ENCODE measurements at regions not wholly inside any gene's neighbourhood (a gene's known extent, or its start where the extent isn't known, plus 50 kb on each side); places are given as distances from the start of the nearest gene placed in this dataset.
"Not testable (repeated sequence)": the region's sequence is repeated elsewhere in the genome, so short reads cannot be mapped to it uniquely, and the experiment has no call there.

DNA sequence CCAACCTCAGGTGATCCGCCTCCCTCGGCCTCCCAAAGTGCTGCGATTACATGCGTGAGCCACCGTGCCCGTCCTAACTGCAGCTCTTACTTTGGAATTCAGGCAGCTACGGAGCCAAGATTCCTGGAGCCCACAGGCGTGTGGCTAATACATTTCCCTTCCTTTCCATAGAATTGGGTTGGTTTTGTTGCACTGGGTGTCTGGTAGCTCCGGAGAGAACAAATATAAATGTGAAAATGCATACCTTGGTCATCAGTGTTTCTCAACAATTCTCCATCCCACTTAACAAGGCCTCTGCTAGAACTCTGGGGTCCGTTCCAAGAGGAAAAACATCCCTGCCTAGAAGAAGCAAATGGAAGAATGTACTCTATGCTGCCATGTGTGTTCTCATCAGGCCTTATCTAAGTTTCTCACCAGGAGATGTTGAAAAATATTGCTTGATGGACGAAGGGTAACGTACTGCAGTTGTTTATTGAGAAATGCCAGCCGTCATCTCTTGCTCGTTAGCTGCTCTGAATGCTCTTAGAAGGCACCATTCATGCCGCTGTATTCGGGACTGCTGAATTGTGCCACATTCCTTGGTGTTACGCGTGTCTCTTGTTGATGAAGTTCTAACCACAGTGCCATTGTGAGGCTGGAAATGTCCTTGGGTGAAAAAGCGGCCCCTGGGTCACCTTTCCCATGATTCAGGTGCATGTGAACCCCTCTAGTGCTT is 50.5 kb upstream of the CD99 start:
- no peak for DNase-seq (ENCODE audit: low read depth in 2 of 2)

DNA sequence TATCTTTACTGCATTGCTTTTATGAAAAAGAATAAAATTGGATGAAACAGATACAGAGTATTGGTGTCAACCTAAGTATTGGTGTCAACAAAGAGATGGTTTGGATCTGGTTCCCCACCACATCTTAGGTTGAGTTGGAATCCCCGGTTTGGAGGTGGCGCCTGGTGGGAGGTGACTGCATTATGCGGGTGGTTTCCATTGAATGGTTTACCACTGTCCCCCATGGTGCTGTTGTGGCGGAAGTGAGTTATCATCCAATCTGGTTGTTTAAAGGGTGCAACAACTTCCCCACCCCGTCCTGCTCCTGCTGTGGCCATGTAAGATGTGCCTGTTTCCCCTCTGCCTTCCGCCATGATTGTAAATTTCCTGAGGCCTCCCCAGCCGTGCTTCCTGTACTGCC is 52.8 kb upstream of the CD99 start:
- DNase-seq (ENCODE audit: low read depth in 2 of 2), result no peak

DNA sequence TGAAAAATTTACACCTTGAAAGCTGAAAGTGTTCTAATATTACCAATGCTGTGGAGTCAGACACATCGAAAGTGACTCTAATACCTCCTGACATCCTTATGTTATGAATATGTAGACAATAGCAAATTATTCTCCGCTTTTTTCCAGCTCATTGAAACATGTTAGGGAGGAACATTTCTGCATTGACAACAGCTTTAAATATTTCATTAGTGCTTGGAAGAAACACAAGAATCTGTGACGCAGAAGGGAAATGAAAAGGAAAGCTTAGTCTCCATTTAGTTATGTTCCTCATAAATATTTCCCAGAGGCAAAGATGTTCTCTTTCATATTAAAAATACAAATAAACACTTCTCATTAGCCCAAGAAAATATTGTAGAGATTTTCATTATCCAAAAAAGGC is 55.8 kb upstream of the CD99 start:
- no peak for DNase-seq (ENCODE audit: low read depth in 2 of 2)

DNA sequence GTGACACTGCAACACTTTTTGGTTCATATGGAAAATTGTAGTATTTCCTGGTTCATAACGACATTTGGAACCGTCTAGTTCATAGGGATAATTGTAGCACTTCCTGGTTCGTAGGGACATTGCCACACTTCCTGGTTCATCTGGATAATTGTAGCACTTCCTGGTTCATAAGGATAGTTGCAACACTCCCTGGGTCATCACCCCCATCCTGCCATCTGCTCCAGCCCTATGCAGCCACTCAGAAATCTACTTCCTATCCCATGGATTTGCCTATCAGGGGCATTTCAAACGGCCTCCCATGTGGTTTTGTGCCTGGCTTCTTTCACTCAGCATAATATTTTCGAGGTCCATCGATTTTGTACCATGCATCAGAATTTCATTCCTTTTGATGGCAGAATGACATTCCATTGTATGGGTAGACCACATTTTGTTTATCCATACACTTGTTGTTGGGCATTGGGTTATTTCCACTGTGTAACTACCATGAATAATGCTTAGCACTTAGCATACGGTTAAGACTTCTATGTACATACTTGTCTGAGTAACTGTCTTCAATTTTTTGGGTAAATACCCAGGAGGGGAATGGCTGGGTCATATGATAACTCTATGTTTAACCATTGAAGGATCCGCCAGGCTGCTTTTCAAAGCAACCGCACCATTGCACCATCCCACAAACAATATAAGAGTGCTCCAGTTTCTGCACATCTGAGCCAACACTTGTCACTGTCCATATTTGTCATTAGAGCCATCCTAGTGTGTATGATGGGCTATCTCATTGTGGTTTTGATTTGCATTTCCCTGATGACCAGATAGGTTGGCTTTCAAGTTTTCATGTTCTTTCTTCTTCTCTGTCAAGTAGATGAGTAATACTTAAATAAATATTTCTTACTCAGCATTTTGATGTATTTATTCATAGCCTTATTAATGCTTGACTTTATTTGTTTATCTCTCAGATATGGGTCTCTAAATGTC is 58.3 kb upstream of the CD99 start:
- DNase-seq (ENCODE audit: low read depth in 2 of 2), result no peak

DNA sequence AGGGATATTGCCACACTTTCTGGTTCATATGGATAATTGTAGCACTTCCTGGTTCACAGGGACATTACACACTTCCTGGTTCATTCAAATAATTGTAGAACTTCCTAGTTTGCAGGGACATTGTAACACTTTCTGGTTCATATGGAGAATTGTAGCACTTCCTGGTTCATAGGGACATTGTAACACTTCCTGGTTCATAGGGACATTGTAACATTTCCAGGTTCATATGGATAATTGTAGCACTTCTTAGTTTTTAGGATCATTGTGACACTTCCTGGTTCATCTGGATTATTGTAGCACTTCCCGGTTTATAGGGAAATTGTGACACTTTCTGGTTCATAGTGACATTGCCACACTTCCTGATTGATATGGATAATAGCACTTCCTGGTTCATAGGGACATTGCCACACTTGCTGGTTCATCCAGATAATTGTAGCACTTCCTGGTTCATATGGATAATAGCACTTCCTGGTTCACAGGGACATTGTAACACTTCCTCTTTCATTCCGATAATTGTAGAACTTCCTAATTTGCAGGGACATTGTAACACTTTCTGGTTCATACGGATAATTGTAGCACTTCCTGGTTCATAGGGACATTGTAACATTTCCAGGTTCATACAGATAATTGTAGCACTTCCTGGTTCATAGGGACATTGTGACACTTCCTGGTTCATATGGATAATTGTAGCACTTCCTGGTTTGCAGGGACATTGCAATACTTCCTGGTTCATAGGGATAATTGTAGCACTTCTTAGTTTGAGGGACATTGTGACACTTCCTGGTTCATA is 59.2 kb upstream of the CD99 start:
- DNase-seq (ENCODE audit: low read depth in 2 of 2), result no peak

DNA sequence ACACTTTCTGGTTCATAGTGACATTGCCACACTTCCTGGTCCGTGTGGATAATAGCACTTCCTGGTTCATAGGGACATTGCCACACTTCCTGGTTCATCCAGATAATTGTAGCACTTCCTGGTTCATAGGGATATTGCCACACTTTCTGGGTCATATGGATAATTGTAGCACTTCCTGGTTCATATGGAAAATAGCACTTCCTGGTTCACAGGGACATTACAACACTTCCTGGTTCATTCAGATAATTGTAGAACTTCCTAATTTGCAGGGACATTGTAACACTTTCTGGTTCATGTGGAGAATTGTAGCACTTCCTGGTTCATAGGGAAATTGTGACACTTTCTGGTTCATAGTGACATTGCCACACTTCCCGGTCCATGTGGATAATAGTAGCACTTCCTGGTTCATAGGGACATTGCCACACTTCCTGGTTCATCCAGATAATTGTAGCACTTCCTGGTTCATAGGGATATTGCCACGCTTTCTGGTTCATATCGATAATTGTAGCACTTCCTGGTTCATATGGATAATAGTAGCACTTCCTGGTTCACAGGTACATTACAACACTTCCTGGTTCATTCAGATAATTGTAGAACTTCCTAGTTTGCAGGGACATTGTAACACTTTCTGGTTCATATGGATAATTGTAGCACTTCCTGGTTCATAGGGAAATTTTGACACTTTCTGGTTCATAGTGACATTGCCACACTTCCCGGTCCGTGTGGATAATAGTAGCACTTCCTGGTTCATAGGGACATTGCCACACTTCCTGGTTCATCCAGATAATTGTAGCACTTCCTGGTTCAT is 60.0 kb upstream of the CD99 start:
- not testable (repeated sequence) for DNase-seq (ENCODE audit: low read depth in 2 of 2)

DNA sequence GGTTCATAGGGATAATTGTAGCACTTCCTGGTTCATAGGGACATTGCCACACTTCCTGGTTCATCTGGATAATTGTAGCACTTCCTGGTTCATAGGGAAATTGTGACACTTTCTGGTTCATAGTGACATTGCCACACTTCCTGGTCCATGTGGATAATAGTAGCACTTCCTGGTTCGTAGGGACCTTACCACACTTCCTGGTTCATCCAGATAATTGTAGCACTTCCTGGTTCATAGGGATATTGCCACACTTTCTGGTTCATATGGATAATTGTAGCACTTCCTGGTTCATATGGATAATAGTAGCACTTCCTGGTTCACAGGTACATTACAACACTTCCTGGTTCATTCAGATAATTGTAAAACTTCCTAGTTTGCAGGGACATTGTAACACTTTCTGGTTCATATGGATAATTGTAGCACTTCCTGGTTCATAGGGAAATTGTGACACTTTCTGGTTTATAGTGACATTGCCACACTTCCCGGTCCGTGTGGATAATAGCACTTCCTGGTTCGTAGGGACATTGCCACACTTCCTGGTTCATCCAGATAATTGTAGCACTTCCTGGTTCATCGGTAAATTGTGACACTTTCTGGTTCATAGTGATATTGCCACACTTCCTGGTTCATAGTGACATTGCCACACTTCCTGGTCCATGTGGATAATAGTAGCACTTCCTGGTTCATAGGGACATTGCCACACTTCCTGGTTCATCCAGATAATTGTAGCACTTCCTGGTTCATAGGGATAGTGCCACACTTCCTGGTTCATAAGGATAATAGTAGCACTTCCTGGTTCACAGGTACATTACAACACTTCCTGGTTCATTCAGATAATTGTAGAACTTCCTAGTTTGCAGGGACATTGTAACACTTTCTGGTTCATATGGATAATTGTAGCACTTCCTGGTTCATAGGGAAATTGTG is 60.8 kb upstream of the CD99 start:
- peak in 1 of 2 donors; percentile 48 for DNase-seq (ENCODE audit: low read depth in 2 of 2)

DNA sequence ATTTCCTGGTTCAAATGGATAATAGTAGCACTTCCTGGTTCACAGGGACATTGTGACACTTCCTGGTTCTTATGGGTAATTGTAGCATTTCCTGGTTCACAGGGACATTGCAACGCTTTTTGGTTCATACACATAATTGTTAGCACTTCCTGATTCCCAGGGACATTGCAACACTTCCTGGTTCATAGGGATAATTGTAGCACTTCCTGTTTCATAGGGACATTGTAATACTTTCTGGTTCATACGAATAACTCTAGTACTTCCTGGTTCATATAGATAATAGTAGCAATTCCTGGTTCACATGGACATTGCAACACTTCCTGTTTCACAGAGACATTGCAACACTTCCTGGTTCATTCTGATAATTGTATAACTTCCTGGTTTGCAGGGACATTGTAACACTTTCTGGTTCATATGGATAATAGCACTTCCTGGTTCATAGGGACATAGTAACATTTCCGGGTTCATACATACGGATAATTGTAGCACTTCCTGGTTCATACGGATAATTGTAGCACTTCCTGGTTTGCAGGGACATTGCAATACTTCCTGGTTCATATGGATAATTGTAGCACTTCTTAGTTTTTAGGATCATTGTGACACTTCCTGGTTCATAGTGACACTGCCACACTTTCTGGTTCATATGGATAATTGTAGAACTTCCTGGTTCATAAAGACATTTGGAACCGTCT is 61.6 kb upstream of the CD99 start:
- DNase-seq (ENCODE audit: low read depth in 2 of 2), result no peak

DNA sequence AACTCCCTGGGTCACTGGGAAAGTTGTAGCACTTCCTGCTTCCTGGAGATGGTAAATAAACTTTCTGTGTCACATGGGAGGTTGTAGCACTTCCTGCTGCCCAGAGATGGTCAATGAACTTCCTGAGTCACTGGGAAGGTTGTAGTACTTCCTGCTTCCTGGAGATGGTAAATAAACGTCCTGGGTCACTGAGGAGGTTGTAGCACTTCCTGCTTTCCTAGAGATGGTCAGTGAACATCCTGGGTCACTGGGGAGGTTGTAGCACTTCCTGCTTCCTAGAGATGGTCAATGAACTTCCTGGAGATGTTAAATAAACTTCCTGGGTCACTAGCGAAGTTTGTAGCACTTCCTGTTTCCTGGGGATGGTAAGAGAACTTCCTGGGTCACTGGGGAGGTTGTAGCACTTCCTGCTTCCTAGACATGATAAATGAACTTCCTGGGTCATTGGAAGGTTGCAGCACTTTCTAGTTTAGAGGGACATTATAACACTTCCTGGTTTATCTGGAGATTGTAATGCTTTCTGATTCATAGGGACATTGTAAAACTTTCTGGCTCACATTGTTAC is 62.3 kb upstream of the CD99 start:
- DNase-seq (ENCODE audit: low read depth in 2 of 2), result no peak

DNA sequence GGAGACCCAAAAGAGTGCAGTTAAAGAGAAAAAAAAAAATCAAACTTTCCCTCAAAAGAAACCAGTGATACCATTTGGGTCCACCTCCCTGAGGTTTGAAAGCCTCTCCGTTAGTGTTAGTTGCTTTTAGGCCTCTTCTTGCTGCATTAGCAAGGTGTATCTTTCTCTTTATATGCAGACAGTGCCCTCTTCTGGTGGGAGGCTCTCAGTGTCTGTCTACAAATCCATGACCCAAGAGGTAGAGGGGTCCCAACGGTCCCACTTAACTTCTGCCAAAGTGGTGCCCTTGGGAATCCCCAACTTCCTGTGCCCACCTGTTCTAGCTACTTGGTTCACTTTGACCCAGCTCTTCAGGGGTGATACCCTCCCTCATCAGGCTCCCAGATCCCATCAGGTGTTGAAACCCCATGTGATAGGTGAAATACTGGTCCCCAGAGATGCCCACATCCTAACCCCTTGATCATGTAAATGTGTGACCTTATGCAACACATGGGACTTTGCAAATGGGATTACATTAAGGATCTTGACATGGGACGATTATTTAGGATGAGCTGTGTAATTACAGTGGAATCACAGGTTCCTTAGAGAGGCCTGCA is 63.7 kb upstream of the CD99 start:
- DNase-seq (ENCODE audit: low read depth in 2 of 2), result no peak

DNA sequence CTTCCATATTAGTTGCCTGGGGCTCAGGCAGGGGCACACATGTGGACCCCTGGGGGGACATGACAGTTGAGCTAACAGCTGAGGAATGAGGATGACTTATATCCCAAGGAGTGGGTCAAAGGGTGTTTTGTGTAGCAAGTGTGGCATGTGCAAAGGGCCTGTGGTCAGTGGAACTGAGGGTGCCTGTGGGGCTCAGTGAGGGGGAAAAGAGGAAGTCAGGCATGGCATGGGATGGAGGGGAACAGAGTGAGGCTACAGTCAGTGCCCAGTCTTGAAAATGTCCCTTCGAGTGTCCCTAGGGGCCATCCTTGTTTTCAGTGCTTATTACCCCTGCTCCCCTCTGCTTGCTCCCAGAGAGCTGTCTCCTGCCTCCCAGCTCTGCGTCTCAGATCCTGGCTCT is 64.3 kb upstream of the CD99 start:
- DNase-seq (ENCODE audit: low read depth in 2 of 2), result no peak

DNA sequence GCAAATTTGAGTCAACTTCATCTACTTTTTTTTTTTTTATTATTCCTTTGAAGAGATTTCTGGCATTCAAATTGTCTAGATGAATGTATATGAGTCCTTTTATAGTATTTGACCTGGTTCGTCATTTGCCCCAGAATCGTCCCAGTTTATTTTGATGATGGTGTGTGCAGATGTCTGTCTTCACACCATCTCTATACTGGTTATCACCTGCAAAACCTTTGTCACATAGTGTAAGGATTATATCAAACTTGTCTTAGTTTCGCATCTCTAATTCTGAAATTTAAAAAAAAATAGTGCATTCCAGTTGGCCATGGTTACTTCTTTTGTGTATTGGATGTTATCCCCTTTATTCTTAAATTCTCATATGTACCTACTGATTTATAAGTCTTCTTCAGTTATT is 70.5 kb upstream of the CD99 start:
- DNase-seq (ENCODE audit: low read depth in 2 of 2), result no peak

DNA sequence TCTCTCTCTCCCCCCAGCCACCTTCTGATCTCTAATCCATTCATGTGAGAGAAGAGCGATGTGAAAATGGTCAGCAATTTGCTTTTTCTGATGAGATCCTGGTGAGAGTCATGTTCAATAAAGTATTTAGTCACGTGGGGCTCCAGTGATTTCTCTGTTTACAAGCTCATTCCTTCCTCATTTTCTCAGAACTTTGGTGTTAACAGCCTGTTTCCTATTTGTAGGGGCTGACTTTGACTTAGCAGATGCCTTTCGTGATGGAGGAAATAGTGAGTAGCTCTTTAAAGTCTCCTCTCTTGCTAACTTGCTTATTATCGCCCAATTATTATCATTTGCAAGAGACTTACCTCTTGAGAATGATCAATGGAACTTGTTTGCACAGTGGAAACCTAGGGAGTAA is 72.6 kb upstream of the CD99 start:
- DNase-seq (ENCODE audit: low read depth in 2 of 2), result no peak

DNA sequence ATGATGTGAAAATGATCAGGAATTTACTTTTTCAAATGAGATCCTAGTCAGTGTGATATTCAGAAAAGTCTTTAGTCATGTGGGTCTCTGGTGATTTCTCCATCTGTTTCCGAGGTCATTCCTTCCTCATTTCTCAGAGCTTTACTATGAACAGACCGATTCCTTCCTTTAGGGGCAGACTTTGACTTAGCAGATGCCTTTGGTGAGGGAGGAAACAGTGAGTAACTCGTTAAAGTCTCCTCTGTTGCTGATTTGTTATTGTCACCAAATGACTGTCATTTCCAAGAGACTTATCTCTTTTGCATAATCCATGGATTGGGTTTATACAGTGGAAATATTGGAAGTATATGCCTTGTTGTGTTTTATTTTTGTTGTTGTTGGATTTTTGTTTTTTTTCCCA is 76.2 kb upstream of the CD99 start:
- DNase-seq (ENCODE audit: low read depth in 2 of 2), result no peak

DNA sequence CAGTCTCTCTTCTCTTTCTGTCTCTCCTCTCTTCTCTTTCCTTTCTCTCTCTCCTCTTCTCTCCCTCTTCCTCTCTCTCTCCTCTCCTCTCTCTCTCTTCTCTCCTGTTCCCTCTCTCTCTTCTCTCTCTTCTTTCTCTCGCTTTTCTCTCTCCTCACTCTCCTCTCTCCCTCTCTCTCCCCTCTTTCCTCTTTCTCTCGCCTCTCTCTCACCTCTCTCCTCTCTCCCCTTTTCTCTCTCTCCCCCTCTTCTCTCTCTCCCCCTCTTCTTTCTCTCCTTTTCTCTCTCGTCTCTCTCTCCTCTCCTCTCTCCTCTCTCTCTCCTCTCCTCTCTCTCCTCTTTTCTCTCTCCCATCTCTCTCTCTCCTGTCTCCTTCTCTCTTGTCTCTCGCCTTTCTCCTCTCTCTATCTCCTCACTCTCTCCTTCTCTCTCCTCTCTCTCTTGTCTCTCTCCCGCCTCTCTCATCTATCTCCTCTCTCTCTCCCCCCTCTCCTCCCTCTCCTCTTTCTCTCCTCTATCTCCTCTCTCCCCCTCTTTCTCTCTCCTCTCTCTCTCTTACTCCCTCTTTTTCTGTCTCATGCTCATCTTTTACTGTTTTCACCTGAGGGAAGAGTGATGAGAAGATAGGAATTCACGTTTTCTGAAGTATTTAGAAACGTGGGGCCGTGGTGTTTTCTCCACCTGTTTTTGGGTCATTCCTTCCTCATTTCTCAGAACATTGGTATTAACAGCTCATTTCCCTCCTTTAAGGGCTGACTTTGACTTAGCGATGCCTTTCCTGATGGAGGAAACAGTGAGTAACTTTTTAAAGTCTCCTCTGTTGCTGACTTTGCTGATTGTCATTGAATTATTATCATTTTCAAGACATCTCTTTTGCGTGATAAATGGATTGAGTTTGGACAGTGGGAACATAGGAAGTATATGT is 80.6 kb upstream of the CD99 start:
- no peak for DNase-seq (ENCODE audit: low read depth in 2 of 2)

DNA sequence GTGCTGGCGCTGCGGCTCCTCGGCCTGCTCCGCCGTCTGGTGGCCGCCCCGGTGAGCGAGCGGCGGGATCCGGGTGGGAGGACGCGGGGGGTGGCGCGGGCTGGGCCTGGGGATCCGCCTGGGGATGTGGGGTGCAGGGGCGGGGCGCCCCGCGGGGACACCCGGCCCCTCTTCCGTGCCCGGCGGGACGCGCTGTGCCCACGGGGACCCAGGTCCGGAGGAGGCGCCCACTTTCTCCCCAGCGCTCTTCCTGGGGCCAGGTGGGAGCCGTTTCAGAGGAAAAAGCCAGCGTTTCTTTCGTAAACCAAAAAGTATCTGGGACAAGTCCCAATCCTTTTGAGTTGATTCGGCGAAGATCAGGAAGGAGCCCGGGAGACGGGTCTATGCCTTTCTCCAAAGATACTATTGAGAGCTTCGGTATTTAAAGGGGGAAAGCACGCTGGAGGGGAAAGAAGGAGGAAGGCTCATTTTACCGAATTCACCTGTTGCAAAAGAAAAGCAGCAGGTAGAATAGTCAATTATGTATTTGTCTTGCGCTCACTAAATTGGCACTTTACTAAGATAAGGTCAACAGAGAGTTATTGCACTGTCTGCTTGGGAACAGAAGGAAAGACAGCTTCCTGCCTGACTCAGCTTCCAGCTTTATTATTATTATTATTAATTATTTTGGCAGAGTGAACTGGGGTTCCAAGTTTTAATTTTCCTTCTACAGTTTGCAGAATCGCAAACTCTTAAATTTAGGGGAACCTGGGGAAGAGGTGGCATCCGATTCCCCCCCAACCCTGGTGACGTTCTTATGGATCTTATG is 81.5 kb upstream of the CD99 start:
- no peak for DNase-seq (ENCODE audit: low read depth in 2 of 2)
